AG09309 (cell line): ENCODE measurements at regions not wholly inside any gene's neighbourhood (a gene's known extent, or its start where the extent isn't known, plus 50 kb on each side); places are given as distances from the start of the nearest gene placed in this dataset.

Experiments used
- DNase-seq: peaks from one replicate; pipeline ENCODE4 v3.0.0-alpha.2; 2010; ENCODE audit warnings: low read depth
- H3K4me3 ChIP-seq: 2 replicates; pipeline ENCODE4 v1.5.1; 2011; ENCODE audit warnings: mild to moderate bottlenecking, low read depth, low read length, moderate library complexity; ENCODE audit not compliant: control insufficient read depth
- CTCF ChIP-seq: IDR thresholded peaks from 2 replicates; pipeline ENCODE4 v1.5.1; 2011; ENCODE audit warnings: mild to moderate bottlenecking, low read depth, low read length, inconsistent platforms; ENCODE audit not compliant: insufficient read depth, control insufficient read depth; ENCODE audit errors: missing control alignments

- no peak for TF ChIP-seq CTCF
- no peak for DNase-seq
- H3K4me3 ChIP-seq, result no peak overlapping the region
Measured at GRCh38 chr2:226409134-226409533, 390.5 kb downstream of the IRS1 start.

- no peak for DNase-seq
- no peak for TF ChIP-seq CTCF
- no peak overlapping the region for H3K4me3 ChIP-seq
Measured at GRCh38 chr2:226408141-226408540, 391.5 kb downstream of the IRS1 start.

GRCh38 chr2:226407135-226407534, 392.5 kb downstream of the IRS1 start:
- DNase-seq, result no peak
- H3K4me3 ChIP-seq, result no peak overlapping the region
- no peak for TF ChIP-seq CTCF

GRCh38 chr2:226405465-226405864, 394.2 kb downstream of the IRS1 start:
- no peak for TF ChIP-seq CTCF
- no peak for DNase-seq
- H3K4me3 ChIP-seq, result no peak overlapping the region

- H3K4me3 ChIP-seq, result no peak overlapping the region
- no peak for DNase-seq
- TF ChIP-seq CTCF, result no peak
Measured at GRCh38 chr2:226403369-226403768, 396.3 kb downstream of the IRS1 start.

GRCh38 chr2:226399006-226399405, 400.6 kb downstream of the IRS1 start:
- no peak for DNase-seq
- no peak for TF ChIP-seq CTCF
- H3K4me3 ChIP-seq, result no peak overlapping the region

GRCh38 chr2:226398580-226398979, 401.0 kb downstream of the IRS1 start:
- no peak overlapping the region for H3K4me3 ChIP-seq
- DNase-seq, result no peak
- TF ChIP-seq CTCF, result no peak
